ENCODE measurements at regions not wholly inside any gene's neighbourhood (a gene's known extent, or its start where the extent isn't known, plus 50 kb on each side); places are given as distances from the start of the nearest gene placed in this dataset.

DNA sequence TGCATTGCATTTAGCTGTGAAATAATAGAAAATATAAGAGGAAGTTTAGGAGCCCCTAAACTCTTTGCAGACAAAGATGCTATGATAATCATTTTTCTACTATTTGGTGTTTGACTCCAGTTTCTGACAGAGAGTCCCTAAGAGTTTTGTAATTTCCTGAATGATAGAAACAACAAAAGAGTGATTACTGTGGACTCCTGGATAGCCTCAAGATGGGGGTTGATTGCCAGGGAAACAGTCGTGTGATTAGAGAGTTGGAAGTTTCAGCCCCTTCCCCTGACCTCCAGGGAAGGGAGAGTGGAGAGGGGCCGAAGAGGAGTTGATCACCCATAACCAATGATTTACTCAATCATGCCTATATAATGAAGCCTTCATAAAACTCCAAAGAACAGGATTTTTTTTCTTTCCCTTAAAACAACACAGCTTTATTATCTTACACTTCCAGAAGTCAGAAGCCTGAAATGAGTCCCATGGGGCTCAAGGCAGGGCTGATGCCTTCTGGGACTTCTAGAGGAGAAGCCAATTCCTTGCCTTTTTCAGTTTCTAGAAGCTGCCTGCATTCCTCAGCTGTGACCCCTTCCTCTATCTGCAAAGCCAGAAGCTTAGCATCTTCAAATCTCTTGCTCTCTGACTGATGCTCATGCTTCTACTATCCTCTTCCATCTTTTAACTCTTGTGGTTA, 292.3 kb upstream of the ZPLD1 start:
- Histone ChIP-seq H3K36me3 (ENCODE audit: insufficient read depth, low read length) (no peaks in the 10 kb centered on the region), H3K79me2 (replicated peaks; ENCODE audit: insufficient read depth, low read length) (no peaks in the 10 kb centered on the region), H3K4me3 (ENCODE audit: low read length) (no peak overlapping the region), H3K9me3 (ENCODE audit: low read length) (no peaks in the 10 kb centered on the region), H4K20me1 (ENCODE audit: insufficient read depth) (no peaks in the 10 kb centered on the region), H3K4me2 (ENCODE audit: low read length) (no peak overlapping the region), H3F3A (ENCODE audit: insufficient read depth, low read length, poor library complexity, severe bottlenecking) (no peaks in the 10 kb centered on the region), H2AFZ (ENCODE audit: low read depth, low read length) (no peak overlapping the region), H3K27ac (ENCODE audit: low read length) (no peak overlapping the region), H3K9ac (ENCODE audit: low read length) (no peak overlapping the region), H3K9me2 (ENCODE audit: insufficient read depth, low read length) (no peaks in the 10 kb centered on the region), H3K27me3 (ENCODE audit: insufficient read depth, low read depth, low read length) (no peaks in the 10 kb centered on the region)
- TF ChIP-seq POLR2AphosphoS5 (IDR thresholded peaks at IDR 0.05), result no peak
- TF ChIP-seq, protein P1, sequence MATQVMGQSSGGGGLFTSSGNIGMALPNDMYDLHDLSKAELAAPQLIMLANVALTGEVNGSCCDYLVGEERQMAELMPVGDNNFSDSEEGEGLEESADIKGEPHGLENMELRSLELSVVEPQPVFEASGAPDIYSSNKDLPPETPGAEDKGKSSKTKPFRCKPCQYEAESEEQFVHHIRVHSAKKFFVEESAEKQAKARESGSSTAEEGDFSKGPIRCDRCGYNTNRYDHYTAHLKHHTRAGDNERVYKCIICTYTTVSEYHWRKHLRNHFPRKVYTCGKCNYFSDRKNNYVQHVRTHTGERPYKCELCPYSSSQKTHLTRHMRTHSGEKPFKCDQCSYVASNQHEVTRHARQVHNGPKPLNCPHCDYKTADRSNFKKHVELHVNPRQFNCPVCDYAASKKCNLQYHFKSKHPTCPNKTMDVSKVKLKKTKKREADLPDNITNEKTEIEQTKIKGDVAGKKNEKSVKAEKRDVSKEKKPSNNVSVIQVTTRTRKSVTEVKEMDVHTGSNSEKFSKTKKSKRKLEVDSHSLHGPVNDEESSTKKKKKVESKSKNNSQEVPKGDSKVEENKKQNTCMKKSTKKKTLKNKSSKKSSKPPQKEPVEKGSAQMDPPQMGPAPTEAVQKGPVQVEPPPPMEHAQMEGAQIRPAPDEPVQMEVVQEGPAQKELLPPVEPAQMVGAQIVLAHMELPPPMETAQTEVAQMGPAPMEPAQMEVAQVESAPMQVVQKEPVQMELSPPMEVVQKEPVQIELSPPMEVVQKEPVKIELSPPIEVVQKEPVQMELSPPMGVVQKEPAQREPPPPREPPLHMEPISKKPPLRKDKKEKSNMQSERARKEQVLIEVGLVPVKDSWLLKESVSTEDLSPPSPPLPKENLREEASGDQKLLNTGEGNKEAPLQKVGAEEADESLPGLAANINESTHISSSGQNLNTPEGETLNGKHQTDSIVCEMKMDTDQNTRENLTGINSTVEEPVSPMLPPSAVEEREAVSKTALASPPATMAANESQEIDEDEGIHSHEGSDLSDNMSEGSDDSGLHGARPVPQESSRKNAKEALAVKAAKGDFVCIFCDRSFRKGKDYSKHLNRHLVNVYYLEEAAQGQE (IDR thresholded peaks at IDR 0.05; ENCODE audit: borderline replicate concordance), result no peak
- TF ChIP-seq MXI1 (conservative IDR thresholded peaks at IDR 0.05; ENCODE audit: poor library complexity, severe bottlenecking), result no peak
- TF ChIP-seq SMC3 (conservative IDR thresholded peaks at IDR 0.05; ENCODE audit: poor library complexity), result no peak
- TF ChIP-seq EP300 (conservative IDR thresholded peaks at IDR 0.05; ENCODE audit: poor library complexity, severe bottlenecking), result no peak
- TF ChIP-seq EZH2 (IDR thresholded peaks at IDR 0.05; ENCODE audit: borderline replicate concordance, insufficient read depth, low read length, poor library complexity, severe bottlenecking), result no peak
- TF ChIP-seq RAD21 (conservative IDR thresholded peaks at IDR 0.05), result no peak
- TF ChIP-seq TAF1 (IDR thresholded peaks at IDR 0.05; ENCODE audit: low read depth), result no peak
- TF ChIP-seq, protein P2, sequence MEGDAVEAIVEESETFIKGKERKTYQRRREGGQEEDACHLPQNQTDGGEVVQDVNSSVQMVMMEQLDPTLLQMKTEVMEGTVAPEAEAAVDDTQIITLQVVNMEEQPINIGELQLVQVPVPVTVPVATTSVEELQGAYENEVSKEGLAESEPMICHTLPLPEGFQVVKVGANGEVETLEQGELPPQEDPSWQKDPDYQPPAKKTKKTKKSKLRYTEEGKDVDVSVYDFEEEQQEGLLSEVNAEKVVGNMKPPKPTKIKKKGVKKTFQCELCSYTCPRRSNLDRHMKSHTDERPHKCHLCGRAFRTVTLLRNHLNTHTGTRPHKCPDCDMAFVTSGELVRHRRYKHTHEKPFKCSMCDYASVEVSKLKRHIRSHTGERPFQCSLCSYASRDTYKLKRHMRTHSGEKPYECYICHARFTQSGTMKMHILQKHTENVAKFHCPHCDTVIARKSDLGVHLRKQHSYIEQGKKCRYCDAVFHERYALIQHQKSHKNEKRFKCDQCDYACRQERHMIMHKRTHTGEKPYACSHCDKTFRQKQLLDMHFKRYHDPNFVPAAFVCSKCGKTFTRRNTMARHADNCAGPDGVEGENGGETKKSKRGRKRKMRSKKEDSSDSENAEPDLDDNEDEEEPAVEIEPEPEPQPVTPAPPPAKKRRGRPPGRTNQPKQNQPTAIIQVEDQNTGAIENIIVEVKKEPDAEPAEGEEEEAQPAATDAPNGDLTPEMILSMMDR (IDR thresholded peaks at IDR 0.05; ENCODE audit: poor library complexity, severe bottlenecking), result no peak

DNA sequence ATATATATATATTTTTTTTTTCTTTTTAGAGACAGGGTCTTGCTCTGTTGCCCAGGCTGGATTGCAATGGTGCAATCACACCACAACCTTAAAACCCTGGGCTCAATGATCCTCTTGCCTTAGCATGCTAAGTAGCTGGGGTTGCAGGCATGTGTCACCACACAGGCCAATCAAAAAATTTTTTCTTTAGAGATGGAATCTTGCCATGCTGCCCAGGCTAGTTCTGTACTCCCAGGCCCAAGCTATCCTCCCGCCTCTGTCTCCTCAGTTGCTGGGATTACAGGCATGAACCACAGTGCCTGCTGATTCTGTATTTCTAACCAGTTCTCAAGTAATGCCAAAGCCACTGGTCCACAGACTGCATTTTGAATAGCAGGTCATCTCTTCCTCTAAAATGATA, 291.3 kb upstream of the ZPLD1 start:
- Histone ChIP-seq H3K36me3 (ENCODE audit: insufficient read depth, low read length) (no peaks in the 10 kb centered on the region), H3K9me3 (ENCODE audit: low read length) (no peaks in the 10 kb centered on the region), H3K79me2 (replicated peaks; ENCODE audit: insufficient read depth, low read length) (no peaks in the 10 kb centered on the region), H3K4me3 (ENCODE audit: low read length) (no peak overlapping the region), H4K20me1 (ENCODE audit: insufficient read depth) (no peaks in the 10 kb centered on the region), H3K9ac (ENCODE audit: low read length) (no peak overlapping the region), H3K9me2 (ENCODE audit: insufficient read depth, low read length) (no peaks in the 10 kb centered on the region), H3K27ac (ENCODE audit: low read length) (no peak overlapping the region), H3F3A (ENCODE audit: insufficient read depth, low read length, poor library complexity, severe bottlenecking) (no peaks in the 10 kb centered on the region), H3K27me3 (ENCODE audit: insufficient read depth, low read depth, low read length) (no peaks in the 10 kb centered on the region), H3K4me2 (ENCODE audit: low read length) (no peak overlapping the region), H2AFZ (ENCODE audit: low read depth, low read length) (no peak overlapping the region)
- no peak for TF ChIP-seq POLR2AphosphoS5 (IDR thresholded peaks at IDR 0.05)
- no peak for TF ChIP-seq SMC3 (conservative IDR thresholded peaks at IDR 0.05; ENCODE audit: poor library complexity)
- no peak for TF ChIP-seq TAF1 (IDR thresholded peaks at IDR 0.05; ENCODE audit: low read depth)
- no peak for TF ChIP-seq EP300 (conservative IDR thresholded peaks at IDR 0.05; ENCODE audit: poor library complexity, severe bottlenecking)
- no peak for TF ChIP-seq EZH2 (IDR thresholded peaks at IDR 0.05; ENCODE audit: borderline replicate concordance, insufficient read depth, low read length, poor library complexity, severe bottlenecking)
- no peak for TF ChIP-seq RAD21 (conservative IDR thresholded peaks at IDR 0.05)
- no peak for TF ChIP-seq MXI1 (conservative IDR thresholded peaks at IDR 0.05; ENCODE audit: poor library complexity, severe bottlenecking)
- TF ChIP-seq, protein P1 (IDR thresholded peaks at IDR 0.05; ENCODE audit: borderline replicate concordance), result no peak
- TF ChIP-seq, protein P2 (IDR thresholded peaks at IDR 0.05; ENCODE audit: poor library complexity, severe bottlenecking), result no peak
